Medulla oblongata (tissue), 1 donor: ENCODE measurements at regions not wholly inside any gene's neighbourhood (a gene's known extent, or its start where the extent isn't known, plus 50 kb on each side); places are given as distances from the start of the nearest gene placed in this dataset.

Source experiments
- DNase-seq: peaks from one replicate; pipeline ENCODE4 v3.0.0-alpha.2; 2015; ENCODE audit errors: extremely low spot score

DNA sequence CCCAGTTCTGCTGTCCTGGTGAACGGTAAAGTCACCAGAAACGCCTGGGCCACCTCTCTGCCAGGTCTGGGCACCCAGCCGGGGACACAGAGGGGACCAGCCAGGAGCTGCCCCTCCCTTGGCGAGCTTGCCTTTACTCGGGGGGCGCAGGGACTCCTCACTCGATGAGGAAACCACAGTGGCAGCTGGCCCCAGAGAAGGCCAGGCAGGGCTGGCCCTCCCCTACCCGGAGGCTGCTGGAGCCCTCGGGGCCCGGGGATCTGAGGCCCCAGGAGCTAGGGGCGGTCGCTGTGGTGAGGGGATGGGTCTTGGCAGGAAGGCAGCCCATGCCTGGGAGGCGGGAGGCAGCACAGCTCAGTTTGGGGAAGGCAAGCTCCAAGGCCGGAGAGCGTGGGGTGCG lies 80.4 kb upstream of the SLCO4A1 start:
- DNase-seq, result no peak

DNA sequence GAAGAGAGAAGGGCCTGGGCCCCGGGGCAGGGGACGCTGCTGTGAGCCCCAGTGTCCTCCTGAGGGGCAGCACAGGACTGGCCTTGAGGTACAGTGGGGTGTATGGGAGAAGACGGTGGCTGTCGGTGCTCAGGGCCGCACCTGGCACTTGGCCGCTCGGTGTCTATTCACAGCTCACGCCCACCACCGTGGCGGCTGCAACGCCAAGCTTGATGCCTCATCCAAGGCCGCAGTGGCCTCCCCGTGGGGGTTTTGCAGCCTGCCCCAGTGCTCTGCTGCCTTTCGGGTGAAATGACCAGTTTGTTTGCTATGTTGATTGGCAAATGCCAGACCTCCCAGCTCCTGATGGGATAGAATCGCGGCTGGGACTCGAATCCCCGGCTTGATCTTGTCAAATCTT lies 79.5 kb upstream of the SLCO4A1 start:
- DNase-seq, result no peak

DNA sequence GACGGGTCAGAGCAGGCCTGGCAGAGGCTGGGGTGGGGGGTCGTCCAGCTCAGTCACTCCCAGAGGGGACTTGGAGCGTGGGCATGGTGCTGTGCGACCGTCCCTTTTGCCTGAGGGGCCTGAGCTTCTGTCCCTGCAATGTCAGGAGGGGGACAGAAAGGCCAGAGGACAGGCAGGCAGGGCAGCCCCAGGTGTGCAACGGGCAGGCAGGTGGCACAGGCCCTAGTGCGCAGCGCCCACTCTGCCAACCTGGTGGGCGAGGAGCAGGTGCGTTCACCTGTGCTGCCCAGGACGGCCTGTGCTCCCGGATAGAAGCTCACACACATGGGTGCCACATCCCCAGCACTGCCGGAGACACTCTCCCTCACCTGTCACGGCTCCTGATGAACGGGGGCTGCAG lies 78.7 kb upstream of the SLCO4A1 start:
- DNase-seq, result no peak

DNA sequence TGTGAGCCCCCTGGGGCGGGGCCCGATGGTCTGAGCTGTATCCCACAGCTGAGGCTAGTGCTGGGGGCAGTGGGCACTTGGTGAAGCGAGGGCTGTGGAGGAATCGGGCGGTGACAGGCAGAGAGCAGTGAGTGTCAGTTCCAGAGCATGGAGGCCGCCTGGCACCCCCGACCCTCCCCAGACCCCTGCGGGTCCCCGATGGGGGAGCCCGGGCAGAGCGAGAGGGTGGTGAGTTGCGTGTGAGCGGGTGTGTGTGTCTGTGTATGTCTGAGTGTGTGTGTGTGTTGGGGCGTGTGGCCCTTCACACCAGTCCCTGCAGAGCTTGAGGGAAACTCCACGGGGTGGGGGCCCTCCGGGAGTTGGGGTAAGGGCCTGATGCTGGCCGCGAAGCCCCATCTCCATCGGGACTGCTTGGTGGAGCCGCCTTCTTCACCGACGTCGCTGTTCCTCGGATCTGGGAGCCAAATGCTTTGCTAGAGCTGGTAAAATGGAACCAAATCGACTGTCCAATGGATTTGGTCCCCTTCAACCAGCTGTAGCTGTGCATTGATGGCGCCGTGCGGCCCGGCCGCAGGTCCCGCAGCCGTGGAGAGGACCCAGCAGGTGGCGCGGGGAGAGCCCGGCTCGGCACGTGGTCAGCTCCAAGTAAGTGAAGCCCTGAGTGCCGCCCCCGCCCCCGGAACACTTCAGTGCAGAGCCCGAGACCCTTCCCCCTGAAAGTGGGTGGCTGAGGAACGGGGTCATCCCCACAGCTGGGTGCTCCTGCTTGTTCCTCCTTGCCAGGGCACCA lies 77.7 kb upstream of the SLCO4A1 start:
- no peak for DNase-seq

DNA sequence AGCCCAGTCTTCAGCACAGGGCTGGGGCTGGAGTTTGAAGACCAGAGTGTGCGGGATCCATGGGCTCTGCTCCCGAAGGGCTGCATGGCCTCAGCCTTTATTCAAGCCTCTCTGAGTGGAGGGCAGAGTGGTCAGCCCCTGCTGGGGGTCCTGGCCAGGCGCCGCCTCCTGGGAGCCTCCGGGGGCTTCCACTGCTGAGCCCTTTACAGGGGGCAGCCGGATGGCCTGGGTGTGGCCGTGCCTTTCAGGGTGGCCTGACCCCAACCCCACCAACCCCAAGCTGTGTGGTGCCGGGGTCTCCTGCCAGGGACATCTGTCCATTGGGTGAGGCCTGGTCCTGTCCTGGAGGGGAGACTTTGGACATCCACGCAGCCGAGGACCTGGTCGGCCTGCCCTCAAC lies 76.0 kb upstream of the SLCO4A1 start:
- DNase-seq, result no peak

DNA sequence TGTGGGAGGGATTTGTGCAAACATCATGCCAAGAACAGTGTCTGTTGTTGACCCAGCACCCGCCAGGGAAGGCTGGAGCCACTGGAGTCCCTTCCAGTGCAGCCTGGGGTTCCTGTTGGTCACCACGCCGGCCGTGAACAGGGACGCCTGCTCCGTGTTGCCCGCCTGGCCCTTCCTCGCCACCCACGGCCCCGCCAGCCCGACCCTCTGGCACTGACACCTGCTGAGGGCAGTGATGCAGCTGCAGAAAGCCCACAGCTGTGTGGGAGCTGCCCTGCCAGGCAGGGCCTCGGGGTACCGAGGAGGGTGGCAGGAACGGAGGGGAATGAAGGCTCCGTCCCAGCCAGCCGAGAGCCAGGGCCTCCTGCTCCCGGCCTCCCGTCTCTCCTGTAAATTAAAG lies 75.5 kb upstream of the SLCO4A1 start:
- no peak for DNase-seq

DNA sequence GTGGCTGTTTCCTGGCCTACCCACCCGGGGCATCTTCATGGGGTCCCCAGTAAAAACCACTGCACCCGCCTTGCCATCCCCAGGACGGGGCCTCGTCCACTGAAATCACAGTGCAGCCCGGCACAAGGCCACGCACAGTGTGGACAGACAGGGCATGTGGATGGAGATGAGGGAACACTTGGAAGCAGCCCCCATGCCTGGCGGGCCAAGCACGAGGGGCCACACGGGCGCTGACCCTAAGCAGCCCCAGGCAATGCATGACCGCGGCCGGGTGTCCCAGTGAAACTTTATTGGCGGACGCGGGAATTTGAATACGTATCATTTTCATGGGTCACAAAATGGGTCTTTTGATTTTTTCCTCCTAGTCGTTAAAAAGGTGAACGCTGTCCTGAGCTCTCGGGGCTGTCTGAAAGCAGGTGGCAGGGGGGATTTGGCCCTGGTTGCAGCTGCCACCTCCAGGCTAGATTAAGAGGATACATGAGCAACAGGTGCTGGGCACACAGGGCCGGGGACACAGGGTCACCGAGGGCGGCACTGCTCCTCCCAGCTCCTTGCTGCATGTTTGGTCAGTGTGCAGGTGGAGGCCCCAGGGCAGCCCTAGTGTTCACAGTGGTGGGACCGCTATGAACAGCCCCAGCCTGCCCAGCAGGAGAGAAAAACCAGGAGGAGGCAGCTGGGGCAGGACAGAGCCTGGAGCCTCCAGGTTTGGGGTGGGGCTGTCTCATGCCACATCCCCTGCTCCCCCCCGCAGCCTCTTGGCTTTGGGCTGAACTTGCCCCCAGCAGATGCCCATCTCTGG lies 74.9 kb upstream of the SLCO4A1 start:
- DNase-seq, result no peak

DNA sequence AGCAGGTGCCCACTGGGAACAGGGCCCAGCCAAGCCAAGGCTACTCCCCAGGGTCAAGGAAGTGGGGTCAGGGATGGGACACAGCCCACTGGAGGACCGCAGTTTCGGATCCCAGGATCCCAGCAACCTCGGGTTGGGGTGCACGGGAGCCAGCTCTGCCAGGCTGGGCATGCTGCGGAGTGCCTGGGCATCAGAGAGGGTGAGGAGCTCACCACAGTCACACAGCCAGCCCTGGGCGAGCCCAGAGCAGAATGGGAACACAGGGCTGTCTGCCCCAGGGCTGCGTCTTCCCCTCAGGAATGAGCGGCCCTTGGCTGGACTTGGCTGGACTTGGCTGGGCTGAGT lies 74.3 kb upstream of the SLCO4A1 start:
- DNase-seq, result no peak

DNA sequence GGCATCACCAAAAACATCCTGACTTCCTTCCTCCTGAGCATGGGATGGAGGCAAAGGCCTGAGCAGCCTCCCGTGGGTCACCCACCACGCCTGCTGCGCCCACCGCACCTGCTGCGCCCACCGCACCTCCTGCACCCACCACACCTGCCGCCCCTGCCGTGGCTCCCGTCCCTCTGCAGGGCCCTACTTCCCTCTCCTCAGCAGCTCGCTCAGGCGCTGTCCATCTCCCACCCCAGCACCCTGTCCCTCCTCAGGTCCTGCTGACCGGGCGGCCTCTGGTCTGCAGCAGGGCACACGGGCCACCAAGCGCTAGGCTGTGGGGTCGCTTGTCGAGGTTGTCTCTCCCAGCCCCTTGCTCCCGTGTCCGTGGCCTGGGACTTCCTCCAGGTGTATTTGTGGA lies 72.7 kb upstream of the SLCO4A1 start:
- DNase-seq, result no peak

DNA sequence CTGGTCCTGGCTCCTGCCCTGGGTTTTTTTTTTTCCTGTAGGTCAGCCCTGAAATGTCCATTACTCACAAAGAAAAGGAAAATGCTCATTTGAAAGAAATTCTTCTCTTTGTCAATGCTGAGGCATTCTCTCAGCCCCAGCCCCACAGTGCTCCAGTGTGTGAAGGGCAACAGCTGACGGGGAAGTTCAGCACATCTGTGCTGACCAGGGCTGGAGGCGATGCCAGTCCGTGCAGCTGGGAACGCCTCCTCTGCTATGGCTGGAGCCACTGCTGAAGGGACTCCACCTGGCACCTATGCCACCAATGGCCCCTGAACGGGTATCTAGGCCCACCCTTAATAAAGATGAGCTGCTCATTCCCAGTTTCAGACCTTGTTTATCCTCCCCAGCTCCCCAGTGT lies 71.9 kb upstream of the SLCO4A1 start:
- DNase-seq, result no peak

DNA sequence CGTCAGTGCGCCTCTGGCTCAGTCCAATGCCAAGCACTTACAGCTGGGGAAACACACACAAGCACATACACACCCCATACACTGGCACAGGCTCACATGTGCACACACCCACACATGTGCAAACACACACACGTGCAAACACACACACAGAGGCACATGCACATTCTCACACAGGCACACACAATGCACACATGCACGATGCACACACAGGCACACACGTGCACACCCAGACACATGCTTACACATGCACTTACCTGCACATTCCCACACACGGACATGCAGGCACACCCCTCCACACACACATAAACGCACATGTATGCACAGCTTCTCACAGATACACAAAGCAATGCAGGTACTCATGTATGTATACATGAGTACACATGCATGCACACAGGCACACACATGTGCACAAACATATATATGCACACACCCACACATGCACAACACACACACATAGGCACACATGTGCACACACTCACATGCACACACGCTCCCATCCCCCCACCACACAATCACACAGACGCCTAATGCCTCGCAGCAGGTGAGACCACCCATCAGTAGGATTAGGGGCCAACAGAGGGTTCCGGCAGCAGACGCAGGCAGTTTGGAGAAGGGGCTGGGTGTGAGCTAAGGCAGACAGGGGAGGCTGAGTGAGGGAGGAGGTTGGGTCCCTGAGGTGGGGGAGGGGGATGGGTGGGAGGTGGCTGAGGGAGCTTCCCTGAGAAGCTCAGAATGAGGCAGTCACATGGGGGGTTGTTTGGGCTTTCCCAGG lies 71.2 kb upstream of the SLCO4A1 start:
- no peak for DNase-seq

DNA sequence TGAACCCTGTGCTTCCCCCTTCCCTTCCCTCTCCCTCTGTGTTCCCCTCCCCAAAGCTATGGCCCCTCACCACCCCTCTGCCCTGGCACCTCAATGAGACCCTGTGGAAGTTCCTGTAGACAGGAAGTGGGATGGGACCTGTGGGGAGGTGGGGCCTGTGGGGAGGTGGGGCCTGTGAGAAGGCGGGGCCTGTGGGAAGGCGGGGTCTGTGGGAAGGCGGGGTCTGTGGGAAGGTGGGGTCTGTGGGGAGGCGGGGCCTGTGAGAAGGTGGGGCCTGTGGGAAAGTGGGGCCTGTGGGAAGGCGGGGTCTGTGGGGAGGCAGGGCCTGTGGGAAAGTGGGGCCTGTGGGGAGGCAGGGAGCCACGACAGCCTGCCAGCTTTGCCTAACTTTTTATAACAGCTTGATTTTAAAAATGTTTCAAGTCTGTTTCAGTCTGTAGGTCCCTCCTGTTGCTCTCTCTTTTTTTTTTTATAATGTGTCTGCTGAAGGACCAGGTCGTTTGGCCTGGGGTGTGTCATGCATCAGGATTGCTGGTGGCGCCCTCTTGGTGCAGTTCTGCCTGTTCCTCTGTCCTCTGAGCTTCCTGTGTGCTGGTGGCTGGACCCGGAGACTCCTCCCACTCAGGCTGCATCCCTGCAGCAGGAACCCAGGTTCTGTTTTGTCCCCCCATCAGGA lies 70.5 kb upstream of the SLCO4A1 start:
- no peak for DNase-seq

DNA sequence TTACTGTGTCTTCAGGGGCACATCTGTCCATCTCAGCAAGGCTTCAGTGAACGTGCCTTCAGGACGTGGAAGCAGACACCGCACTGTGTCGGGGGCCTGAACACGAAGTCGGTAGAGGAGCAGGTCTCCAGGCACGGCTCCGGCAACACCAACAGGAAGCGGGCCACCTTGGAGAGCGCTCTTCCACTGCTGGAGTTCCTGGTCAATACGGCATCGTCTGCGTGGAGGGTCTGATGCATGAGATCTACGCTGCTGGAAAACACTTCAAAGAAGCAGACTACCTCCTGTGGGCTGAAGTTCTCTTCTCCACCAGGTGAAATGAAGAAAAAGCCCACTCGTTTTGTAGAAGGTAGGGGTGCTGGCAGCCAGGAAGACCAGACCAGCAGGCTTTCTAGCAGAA lies 69.3 kb upstream of the SLCO4A1 start:
- DNase-seq, result no peak

DNA sequence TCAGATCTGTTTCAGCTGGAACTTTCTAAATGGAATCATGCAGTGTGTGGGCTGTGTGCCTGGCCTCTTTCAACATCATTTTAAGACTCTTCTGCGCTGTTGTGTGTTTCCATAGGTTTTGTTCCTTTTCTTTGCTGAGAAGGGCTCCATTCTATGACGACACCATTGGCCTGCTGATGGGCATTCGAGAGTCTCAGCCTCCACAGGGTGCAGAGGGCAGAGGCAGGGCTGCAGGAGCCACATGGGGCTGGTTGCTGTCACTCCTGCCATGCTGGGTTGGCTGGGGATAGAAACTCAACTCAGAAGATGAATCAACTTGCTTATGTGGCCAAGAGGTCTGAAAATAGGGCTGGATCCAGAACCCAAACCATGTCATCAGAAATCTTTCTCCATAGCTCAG lies 68.5 kb upstream of the SLCO4A1 start:
- no peak for DNase-seq

DNA sequence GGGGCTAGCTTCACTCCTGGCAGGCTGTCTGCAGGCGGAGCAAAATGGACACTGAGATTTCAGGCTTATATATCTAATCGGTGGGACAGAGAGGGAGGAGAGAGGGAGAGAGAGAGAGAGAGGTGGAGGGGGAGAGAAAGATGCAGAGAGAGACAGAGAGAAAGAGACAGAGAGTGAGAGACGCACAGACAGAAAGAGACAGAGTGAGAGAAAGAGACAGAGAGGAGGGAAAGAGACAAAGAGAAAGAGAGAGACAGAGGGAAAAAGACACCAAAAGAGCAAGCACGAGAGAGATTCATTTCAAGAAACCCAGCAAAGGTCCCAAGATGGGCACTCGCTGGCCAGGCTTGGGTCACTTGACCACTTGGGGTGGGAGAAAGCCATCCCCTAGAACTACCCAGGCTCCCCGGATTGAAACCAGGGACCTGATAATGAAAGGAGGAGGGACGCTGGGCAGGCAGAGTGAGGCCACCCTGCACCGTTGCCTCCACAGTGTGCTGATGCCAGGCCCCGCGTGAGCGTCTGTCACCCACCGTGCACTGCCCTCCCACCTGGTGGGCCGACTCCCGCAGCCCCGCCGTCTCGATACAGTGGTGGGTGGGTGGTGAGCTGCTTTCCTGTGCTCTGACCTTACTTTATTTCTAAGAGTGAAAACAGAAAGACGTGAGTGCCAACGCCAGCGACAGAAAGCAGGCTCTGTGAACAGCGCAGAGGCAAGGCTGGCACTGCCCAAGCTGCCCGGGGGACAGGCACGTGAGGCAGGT lies 67.9 kb upstream of the SLCO4A1 start:
- DNase-seq, result no peak

DNA sequence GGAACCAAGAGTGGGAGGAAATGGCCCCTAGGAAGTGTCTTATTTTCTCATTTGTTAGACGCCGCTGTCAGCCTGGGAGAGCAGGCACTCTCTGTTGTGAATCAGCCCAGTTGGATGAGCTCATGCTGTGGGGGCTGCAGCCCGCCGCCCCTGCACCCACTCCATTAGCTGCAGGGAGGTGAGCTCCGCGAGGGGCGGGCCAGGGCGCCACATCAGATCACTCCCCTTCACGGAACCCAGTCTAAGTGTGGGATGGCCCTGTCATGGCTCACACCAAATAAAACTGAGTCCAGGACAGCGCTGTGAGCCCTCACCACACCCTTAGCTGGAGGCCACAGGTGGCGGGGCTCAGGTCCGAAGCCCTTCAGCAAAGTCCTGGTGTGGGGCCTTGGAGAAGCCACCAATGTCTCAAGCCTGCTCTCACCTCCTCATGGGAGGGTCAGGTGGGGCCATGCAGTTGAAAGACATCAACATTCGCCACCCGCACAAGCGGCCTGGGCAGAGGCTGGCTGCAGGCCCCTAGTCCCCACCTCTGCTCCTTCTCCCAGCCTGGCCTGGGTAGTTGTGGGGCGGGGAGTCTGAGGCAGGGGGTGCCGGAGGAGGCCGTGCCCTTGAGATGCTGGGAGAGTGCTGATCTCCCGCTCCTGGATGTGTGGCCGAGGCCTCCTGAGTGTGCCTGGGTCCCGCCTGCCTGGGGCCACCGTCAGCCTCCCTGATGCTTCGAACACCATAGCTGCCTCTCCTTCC lies 66.2 kb upstream of the SLCO4A1 start:
- DNase-seq, result no peak

DNA sequence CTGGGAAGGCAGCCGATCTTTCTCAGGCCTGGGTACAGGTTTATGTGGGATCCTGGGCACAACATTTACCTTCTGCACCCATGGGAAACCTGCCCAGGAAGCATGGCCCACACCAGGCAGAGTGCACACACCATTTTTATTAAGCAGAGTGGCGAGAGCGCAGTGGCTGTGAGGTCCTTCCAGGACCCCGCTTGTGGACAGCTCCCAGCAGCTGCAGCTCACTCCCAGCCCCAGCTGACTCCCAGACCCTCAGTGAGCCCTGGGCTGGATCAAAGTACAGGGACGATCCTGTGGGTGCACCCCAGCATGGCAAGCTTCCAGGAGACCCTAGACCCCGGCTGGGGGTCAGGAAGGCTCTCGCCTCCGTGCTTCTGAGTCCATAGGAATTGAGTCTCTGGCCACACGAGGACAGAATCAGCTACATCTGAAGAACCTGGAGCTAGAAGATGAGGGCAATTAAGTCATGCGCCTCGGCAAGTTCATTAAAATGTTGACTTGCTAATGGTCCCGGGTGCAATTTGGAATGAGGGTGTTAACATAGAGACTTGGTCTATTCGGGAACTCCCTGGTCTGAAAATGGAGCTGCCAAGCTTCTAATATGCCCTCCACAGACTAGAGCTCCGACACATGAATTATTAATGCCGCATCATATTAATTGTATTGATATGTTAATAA lies 65.4 kb upstream of the SLCO4A1 start:
- DNase-seq, result no peak

DNA sequence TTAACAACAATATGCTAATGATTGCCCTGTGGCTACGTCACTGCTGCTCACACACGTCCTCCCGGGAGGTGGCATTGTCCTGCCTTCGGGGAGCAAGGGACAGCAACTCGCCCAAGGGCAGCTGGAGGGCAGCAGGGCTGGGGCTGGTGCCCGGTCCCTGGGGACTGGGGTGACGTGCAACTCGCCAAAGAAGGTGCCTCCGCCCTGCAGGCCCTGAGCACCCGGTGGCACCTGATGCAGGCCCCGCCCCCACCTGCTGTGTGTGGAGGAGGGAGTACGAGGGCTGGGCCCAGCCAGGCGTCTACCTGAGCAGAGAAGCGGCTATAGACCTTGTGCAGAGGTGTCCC lies 64.8 kb upstream of the SLCO4A1 start:
- DNase-seq, result no peak

DNA sequence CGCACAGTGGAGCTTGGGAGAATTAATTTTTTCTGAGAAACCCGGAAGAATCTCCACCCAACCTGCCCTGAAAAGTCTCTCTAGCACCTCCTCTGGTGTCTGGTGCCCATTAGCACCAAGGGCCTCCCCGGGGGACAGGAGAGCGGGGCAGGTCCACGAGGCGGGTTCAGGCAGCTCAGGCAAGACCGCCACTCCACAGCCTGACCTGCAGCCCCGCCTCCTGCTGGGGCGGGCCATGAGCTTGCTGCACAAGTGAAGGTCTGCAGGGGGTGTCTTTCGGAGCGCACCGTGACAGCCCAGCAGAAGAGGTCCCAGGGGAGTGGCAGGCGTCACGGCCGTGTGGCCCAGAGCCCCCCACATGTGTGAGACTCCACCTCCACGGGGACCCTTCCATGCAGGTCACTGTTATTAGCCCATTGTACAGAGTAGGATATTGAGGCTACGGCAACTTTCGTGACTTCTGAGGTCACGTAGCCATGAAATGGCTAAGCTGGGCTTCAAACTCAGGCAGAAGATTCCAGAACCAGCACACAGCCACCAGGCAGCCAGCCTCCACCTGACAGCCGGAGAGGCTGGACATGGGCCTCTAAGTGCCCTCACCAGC lies 63.9 kb upstream of the SLCO4A1 start:
- DNase-seq, result no peak

DNA sequence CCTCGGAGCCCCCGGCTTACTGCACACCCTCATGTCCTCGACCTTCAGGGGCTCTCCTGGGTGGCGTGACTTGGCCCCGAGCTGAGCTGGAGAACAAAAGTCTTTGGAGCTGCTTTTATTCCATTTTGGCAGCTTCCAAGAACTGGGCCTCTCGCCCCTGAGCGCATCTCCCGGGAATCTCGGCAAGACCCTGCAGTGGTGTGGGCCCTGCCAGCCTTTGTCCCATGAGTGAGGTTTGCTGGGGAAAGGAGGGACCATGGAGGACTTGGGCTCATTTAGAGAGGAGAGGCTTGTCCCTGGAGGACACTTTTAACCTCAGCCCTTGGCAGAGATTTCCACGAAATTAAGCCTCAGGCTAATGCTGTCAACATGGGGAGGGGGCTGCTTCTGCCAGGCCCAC lies 62.3 kb upstream of the SLCO4A1 start:
- DNase-seq, result no peak
